ENCODE measurements at regions not wholly inside any gene's neighbourhood (a gene's known extent, or its start where the extent isn't known, plus 50 kb on each side); places are given as distances from the start of the nearest gene placed in this dataset.

GRCh38 chr7:21370283-21370982, 57.5 kb upstream of the SP4 start:
- no peak overlapping the region for H3K4me3 ChIP-seq (ENCODE audit: low read depth, low read length)
- no peak for TF ChIP-seq CTCF (conservative IDR thresholded peaks at IDR 0.05; ENCODE audit: low read depth, low read length)
- no peak for DNase-seq (ENCODE audit: low read depth)

- no peak for DNase-seq (ENCODE audit: low read depth)
- no peak overlapping the region for H3K4me3 ChIP-seq (ENCODE audit: low read depth, low read length)
- no peak for TF ChIP-seq CTCF (conservative IDR thresholded peaks at IDR 0.05; ENCODE audit: low read depth, low read length)
Observed at GRCh38 chr7:21371360-21371759, 56.5 kb upstream of the SP4 start.

- DNase-seq (ENCODE audit: low read depth) = no peak
- TF ChIP-seq CTCF (conservative IDR thresholded peaks at IDR 0.05; ENCODE audit: low read depth, low read length) = no peak
- H3K4me3 ChIP-seq (ENCODE audit: low read depth, low read length) = no peak overlapping the region
Observed at GRCh38 chr7:21373031-21373430, 54.9 kb upstream of the SP4 start.

- H3K4me3 ChIP-seq (ENCODE audit: low read depth, low read length) = no peak overlapping the region
- TF ChIP-seq CTCF (conservative IDR thresholded peaks at IDR 0.05; ENCODE audit: low read depth, low read length) = no peak
- no peak for DNase-seq (ENCODE audit: low read depth)
Observed at GRCh38 chr7:21374134-21374533, 53.7 kb upstream of the SP4 start.

GRCh38 chr7:21377545-21377944, 50.3 kb upstream of the SP4 start:
- no peak overlapping the region for H3K4me3 ChIP-seq (ENCODE audit: low read depth, low read length)
- TF ChIP-seq CTCF (conservative IDR thresholded peaks at IDR 0.05; ENCODE audit: low read depth, low read length) = no peak
- no peak for DNase-seq (ENCODE audit: low read depth)
